Prostate gland (tissue), 2 donors: ENCODE measurements at regions not wholly inside any gene's neighbourhood (a gene's known extent, or its start where the extent isn't known, plus 50 kb on each side); places are given as distances from the start of the nearest gene placed in this dataset.

Experiments
- DNase-seq: peaks from one replicate; pipeline ENCODE4 v3.0.0-alpha.2; 2019; ENCODE audit warnings: low spot score
- H3K27ac ChIP-seq, 2 donors: fragments of 200-600 bp; sonication (generic); 2 replicates each; pipeline ENCODE4 v1.5.1; 2017 to 2019
- H3K27me3 ChIP-seq: fragments of 200-600 bp; sonication (generic); replicated peaks from 2 replicates; pipeline ENCODE4 v1.5.1; 2019; ENCODE audit not compliant: insufficient read depth
- H3K36me3 ChIP-seq, 2 donors: fragments of 200-600 bp; sonication (generic); 1 replicate in 1 of 2; 2 replicates in 1 of 2; pipeline versions ENCODE4 v1.5.1 to v1.8.1; 2017 to 2019
- H3K4me1 ChIP-seq: fragments of 200-600 bp; sonication (generic); replicated peaks from 2 replicates; pipeline ENCODE4 v1.5.1; 2019
- H3K4me3 ChIP-seq, 2 donors: fragments of 200-600 bp; sonication (generic); 2 replicates each; pipeline ENCODE4 v1.5.1; 2017 to 2019
- H3K9me3 ChIP-seq: fragments of 200-600 bp; sonication (generic); 2 replicates; pipeline ENCODE4 v1.5.1; 2017
- POLR2A ChIP-seq: fragments of 450-650 bp; IDR thresholded peaks from one replicate; pipeline ENCODE4 v1.6.1; 2016; ENCODE audit warnings: antibody characterized with exemption, mild to moderate bottlenecking
- POLR2AphosphoS5 ChIP-seq: sonication (generic); formaldehyde crosslinking; IDR thresholded peaks from one replicate; pipeline ENCODE4 v1.6.1; 2017; ENCODE audit warnings: antibody characterized with exemption
- WGBS: methylation state at CpG from one replicate; pipeline ENCODE4 v1.1.5; 2018; 5-methylcytosine and 5-hydroxymethylcytosine counted together
- intact Hi-C: fragments of 100-400 bp; cut with DNase I; formaldehyde crosslinking; loops from one replicate; pipeline ENCODE4 v1.14.2; 2022
- TF ChIP-seq, protein P1 (sequence below), 4 experiments: fragments of 200-600 bp in 2 of 4; fragments of 450-650 bp in 2 of 4; sonication (generic) in 2 of 4; IDR thresholded peaks; 1 replicate in 3 of 4; 2 replicates in 1 of 4; pipeline ENCODE4 v1.5.1; 2016 to 2019; ENCODE audit warnings: antibody characterized with exemption in 4 of 4, mild to moderate bottlenecking in 2 of 4, moderate library complexity in 2 of 4

DNA sequence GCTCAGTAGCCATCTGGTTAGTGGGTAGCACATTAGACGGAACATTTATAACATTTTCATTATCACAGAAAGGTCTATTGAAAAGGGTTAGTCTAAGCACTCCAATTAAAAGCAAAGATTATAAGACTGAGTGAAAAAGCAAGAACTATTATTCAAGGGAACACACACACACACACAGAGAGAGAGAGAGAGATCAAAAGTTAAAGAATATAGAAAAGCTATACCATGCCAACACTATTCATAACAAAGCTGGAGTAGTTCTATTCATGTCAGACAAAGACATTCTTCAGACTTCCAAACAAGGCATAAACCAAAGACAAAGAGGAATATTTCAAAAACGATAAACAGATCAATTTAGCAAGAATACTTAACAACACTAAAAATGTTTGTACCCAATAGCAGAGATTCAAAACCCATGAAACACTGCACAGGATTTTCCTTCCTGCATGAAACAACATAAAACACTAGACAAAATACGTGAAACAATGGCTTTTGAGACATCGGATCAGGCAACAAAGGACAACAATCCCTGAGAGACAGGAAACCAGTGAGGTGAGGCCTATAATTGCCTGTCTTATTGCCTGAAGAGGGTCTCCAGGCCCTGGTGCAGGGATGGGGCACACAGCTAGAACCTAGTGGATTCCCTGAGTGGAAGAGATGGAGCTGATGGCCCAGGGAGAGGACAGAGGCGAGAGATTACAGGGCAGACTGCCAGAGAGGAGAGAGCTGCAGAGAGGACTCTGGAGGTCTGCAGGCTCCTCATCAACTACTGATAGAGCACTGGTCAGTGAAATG is 83.6 kb upstream of the NPAS2 start:
- 71% methylated on average over 5 of the region's 5 CpGs for WGBS
- Histone ChIP-seq H3K9me3 (no peaks in the 10 kb centered on the region), H3K4me1 (no peaks in the 10 kb centered on the region), H3K36me3 (no peaks in the 10 kb centered on the region), H3K27me3 (no peaks in the 10 kb centered on the region), H3K4me3 (no peak overlapping the region), H3K27ac (no peak overlapping the region)
- intact Hi-C loops, result no loop called here
- DNase-seq, result no peak
- no peak for TF ChIP-seq POLR2AphosphoS5
- TF ChIP-seq POLR2A, result no peak
- TF ChIP-seq, protein P1, sequence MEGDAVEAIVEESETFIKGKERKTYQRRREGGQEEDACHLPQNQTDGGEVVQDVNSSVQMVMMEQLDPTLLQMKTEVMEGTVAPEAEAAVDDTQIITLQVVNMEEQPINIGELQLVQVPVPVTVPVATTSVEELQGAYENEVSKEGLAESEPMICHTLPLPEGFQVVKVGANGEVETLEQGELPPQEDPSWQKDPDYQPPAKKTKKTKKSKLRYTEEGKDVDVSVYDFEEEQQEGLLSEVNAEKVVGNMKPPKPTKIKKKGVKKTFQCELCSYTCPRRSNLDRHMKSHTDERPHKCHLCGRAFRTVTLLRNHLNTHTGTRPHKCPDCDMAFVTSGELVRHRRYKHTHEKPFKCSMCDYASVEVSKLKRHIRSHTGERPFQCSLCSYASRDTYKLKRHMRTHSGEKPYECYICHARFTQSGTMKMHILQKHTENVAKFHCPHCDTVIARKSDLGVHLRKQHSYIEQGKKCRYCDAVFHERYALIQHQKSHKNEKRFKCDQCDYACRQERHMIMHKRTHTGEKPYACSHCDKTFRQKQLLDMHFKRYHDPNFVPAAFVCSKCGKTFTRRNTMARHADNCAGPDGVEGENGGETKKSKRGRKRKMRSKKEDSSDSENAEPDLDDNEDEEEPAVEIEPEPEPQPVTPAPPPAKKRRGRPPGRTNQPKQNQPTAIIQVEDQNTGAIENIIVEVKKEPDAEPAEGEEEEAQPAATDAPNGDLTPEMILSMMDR (IDR thresholded peaks at IDR 0.05), result no peak

DNA sequence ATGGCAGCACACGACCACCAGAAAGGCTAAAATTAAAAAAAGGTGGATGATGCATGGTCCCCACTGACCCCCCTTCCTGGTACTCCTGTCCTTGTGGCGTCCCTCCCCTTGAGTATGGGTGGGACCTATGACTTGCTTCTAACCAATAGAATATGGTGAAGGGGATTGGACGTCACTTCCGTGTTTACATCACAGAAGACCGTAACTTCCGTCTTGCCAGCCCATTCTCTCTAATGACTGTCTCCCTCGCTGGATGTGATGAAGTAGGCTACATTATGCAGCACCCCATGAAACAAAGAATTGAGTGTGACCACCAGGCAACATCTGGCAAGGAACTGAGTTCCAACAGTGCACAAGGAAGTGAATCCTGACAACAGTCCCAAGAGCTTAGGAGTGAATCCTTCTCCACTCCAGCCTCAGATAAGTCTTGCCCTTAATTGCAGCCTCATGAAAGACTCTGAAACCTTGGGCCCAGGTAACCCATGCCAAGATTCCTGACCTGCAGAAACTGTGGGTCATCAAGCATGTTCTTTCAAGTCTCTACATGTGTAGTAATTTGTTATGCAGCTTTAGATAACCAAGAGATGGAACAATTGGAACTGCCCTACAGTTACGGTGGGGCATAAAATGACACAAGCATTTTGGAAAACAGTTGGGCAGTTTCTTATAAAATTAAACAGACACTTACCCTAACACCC is 80.1 kb upstream of the NPAS2 start:
- no peak overlapping the region for H3K27ac ChIP-seq
- H3K4me3 ChIP-seq, result no peak overlapping the region
- H3K4me1 ChIP-seq, result no peaks in the 10 kb centered on the region
- 88% methylated on average over 8 of the region's 8 CpGs for WGBS
- H3K27me3 ChIP-seq, result no peaks in the 10 kb centered on the region
- no peaks in the 10 kb centered on the region for H3K36me3 ChIP-seq
- no peaks in the 10 kb centered on the region for H3K9me3 ChIP-seq
- TF ChIP-seq POLR2AphosphoS5, result no peak
- TF ChIP-seq, protein P1 (IDR thresholded peaks at IDR 0.05), result no peak
- DNase-seq, result no peak
- intact Hi-C loops, result no loop called here

DNA sequence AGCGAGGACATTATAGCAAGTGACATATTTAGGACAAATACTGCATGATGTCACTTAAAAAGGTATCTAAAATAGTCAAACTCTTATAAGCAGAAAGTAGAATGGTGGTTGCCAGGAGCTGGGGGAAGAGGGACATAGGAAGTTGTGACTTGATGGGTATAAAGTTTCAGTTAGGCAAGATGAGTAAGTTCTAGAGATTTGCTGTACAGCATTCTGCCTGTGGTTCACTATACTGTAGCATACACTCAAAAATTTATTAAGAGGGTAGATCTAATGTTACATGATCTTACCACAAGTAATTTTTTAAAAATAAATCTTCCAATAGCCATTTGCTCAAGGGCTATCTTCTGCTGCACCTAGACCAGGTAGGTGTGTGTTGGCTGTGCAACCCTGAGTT is 78.1 kb upstream of the NPAS2 start:
- Histone ChIP-seq H3K4me3 (no peak overlapping the region), H3K4me1 (no peaks in the 10 kb centered on the region), H3K27ac (no peak overlapping the region), H3K36me3 (no peaks in the 10 kb centered on the region), H3K9me3 (no peaks in the 10 kb centered on the region), H3K27me3 (no peaks in the 10 kb centered on the region)
- no peak for DNase-seq
- WGBS, result 96% methylated on average over 1 of the region's 1 CpG
- TF ChIP-seq POLR2AphosphoS5 (no peak), POLR2A (no peak)
- TF ChIP-seq, protein P1 (IDR thresholded peaks at IDR 0.05), result no peak
- intact Hi-C loops, result no loop called here

DNA sequence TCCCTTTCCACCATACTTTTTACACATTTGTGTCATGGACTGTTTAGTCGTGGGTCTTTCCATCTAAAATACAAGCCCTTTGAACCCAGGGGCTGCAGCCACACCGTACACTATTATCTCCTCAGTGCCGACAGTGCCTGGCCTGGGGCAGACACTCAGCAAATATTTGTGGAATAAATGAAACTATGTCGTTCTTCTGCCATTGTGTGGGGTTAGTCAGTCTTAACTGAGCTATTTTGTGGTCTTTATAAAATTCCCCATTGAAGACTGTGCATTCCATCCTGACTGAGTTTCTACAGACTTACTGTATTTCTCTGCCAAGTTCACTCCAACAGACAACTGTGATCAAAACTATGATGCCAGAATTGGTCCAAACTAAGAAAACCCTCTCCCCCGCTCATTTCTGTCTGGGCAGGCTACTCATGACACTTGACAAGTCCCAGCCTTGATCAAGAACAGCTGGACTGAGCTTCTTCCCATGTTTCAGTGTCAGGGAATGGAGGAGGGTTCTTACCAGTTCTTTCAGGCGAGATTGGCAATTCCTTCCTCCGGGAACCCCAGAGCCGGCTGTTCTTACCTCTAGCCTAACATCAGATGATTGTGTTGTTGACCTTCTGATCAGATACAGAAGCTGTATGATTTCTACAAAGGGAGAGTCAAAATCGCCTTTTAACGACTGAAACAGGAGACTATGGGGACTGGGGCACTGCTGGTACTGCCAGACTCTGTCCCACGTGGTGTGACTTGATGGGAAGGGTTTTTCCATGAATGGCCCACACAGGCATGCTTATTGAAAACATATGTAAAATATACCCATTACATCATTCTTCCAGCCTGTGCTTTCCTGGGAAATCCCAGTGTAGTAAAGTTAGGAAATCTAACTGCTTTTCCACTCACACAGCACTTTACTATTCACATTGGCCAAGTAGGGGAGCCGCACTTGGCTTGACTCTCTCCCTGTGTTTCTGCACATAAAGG is 77.4 kb upstream of the NPAS2 start:
- no peaks in the 10 kb centered on the region for H3K9me3 ChIP-seq
- no peaks in the 10 kb centered on the region for H3K27me3 ChIP-seq
- TF ChIP-seq, protein P1 (IDR thresholded peaks at IDR 0.05), result no peak
- TF ChIP-seq POLR2AphosphoS5 (no peak), POLR2A (no peak)
- WGBS, result 33% methylated on average over 12 of the region's 12 CpGs
- no peak overlapping the region for H3K4me3 ChIP-seq
- DNase-seq, result no peak
- H3K27ac ChIP-seq, result no peak overlapping the region
- H3K36me3 ChIP-seq, result no peaks in the 10 kb centered on the region
- intact Hi-C loops, result no loop called here
- no peaks in the 10 kb centered on the region for H3K4me1 ChIP-seq
